Hypothalamus (tissue), 51 donors: ENCODE measurements at regions not wholly inside any gene's neighbourhood (a gene's known extent, or its start where the extent isn't known, plus 50 kb on each side); places are given as distances from the start of the nearest gene placed in this dataset.
"Not testable (repeated sequence)": the region's sequence is repeated elsewhere in the genome, so short reads cannot be mapped to it uniquely, and the experiment has no call there.

Experiments used
- DNase-seq, 51 donors: peaks; one replicate each; lab custom pipeline; 2025; lab: John Stamatoyannopoulos, UW

GRCh38 chrY:26167332-26167731 is 545.4 kb downstream of the CDY1 start:
- DNase-seq: not testable (repeated sequence)

DNA sequence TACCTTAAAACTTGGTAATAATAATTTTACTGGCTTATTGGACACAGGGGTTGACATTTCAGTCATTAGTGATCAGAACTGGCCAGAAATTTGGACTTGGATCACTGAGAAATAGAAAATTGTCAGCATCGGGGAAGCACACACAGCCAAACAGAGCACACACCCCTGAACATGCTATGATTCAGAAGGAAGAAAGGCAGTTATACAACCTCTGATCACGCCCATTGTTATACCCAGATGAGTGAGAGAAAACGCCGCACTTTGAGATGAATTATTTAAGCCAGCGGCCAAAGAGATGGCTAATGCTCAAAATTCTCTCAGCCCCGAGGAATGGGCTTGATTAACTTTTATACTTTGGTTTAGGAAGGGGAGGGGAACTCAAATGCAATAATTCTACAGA is 557.4 kb downstream of the CDY1 start:
- DNase-seq: not testable (repeated sequence)

GRCh38 chrY:26224974-26225373 is 603.1 kb downstream of the CDY1 start:
- DNase-seq: not testable (repeated sequence)

DNA sequence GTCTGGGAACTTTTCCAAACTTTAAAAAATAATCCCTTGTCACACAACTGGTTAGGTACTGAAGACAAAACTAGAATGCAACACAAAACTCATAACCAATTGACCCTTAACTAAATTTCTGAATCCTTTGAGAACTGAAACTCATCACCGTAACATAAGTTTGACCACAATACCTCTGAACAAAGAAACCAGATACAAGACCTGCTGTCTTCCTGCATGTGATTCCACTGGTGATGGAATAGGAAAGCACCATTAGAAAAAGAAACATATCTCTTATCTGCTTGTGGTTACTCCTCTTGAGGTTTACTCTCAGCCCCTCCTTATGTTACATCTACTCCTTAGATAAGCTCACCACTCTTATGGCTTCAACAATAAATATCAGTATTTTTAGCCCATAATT is 603.6 kb downstream of the CDY1 start:
- not testable (repeated sequence) for DNase-seq

DNA sequence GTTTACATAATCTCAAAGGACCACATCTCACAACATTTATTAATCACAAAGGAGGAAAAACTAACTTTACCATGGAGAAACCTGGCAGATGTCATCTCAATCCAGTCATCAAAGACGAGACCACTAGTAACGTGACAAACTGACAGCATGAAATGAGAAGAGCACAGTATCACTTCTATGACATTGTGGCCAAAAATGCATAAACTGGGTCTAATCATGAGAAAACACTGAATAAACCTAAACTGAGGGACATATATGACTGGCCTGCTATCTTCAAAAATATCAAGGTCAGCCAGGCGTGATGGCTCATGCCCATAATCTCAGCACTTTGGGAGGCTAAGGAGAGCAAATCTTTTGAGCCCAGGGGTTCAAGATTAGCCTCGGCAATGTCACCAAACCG is 619.0 kb downstream of the CDY1 start:
- not testable (repeated sequence) for DNase-seq

DNA sequence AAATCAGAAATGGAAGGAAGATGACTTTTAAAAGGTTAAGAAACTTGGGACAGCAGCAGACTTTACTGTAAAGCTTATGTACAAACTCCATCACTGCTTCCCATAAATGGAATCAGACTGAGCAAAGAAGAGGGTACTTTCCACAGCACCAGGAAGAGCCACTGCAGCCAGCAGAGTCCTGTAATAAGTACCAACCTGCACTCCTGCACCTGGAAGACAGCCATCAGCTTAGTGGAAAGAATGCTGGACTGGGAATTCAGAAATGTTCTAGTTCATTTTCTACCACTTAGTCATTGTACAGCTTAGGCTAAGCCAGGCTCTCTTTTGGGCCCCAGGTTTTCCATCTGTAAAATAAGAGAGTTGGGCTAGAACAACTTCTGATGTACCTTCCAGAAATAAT is 632.3 kb downstream of the CDY1 start:
- DNase-seq: not testable (repeated sequence)

- DNase-seq: not testable (repeated sequence)
Observed at GRCh38 chrY:26265449-26265848, 643.5 kb downstream of the CDY1 start.

GRCh38 chrY:26268421-26268820 is 646.5 kb downstream of the CDY1 start:
- not testable (repeated sequence) for DNase-seq

DNA sequence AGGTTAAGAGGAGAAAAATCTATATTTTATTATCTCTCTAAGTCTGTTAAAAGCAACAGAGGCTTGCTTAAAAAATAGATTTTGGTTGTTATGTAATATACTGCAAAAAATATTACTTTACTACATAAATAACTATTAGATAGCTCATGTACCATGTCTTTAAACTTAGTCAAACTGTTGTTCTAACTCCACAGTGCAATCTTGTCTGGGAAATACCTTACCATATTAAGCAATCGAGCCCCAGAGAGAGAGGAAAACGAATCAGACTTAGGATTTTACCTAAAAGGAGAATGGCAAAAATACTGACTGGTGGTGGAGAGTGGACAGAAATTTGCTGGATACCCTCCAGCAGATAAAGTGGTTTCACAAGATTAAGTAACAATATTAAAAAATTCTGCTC is 647.0 kb downstream of the CDY1 start:
- not testable (repeated sequence) for DNase-seq

DNA sequence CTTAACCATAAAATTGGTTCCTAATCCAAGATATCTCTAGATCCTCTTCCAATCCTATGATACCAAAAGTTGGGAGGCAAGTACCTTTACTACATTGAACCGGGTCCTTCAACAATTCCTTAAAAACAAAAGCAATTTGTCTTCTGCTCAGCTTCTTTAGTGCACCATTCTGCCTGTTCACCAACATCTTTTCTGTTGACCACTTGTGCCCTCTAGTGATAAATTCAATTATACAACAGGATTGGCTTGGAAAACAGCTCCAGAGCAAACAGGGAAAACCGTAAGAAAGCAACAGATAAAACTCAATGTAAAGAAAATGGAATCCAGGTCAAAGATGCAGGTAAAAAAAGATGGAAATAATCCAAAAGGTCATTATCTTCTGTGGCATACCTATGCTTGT is 651.2 kb downstream of the CDY1 start:
- DNase-seq: not testable (repeated sequence)

DNA sequence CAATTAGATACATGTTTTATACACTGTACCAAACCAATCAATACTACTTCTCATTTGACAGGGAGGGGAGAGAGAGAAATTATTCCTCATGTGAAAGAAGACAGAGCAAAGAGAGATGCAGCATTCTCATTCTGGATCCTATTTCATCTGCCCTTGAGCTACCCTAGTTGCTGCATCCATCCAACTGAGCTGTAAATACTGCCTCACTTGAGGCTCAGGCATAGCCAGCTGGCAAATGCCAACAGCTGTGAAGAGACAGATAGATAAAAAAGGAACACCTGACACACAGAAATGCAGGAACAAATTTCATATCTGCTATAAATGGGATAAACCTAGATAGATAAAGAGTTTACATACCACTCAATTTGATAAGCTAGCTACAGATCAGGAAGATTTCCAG is 684.1 kb downstream of the CDY1 start:
- not testable (repeated sequence) for DNase-seq

DNA sequence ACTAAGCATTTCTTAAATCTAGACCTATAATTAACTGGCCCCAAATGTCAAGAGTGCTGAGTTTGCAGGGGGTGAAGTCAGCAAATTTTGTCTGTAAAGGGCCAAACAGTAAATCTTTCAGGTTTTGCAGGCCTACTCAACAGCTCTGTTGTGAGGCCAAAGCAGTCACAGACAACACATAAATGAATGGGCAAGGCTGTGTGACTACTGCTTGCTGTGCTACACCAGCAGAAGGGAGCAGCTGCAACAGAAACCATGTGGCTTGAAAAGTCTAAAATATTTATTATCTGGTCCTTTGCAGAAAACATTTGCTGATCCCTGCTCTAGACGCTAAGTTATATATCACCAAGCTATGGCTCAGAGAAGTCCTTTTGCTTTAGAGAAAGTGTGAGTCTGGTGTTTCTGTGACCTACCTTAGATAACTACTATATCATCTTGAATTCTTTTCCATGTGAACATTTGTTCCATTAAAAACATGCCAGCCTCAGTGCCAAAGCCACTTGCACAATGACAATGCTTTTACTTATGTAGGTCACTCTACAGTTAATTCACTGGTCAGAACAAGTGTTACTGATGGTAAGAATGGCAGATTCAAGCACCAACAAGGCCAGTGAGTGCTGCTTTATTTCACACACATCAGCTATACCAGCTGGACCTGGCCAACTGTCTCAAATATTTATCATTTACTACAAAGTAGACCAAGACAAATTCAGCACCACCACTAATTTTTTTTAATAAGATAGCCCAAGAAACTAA is 684.9 kb downstream of the CDY1 start:
- DNase-seq: not testable (repeated sequence)

DNA sequence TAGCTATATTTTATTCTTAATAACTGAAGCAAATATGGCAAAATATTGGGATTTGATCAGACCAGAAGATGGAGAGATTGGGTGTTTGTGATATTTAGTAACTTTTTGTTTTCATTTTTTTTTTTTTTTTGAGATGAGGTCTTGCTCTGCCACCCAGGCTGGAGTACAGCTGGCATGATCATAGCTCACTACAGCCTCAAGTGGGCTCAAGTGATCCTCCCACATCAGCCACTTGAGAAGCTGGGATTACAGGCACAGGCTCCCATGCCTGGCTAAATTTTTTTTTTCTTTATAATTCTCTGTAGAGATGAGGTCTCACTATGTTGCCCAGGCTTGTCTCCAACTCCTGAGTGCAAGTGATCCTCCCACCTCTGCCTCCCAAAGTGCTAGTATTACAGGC is 686.4 kb downstream of the CDY1 start:
- not testable (repeated sequence) for DNase-seq

DNA sequence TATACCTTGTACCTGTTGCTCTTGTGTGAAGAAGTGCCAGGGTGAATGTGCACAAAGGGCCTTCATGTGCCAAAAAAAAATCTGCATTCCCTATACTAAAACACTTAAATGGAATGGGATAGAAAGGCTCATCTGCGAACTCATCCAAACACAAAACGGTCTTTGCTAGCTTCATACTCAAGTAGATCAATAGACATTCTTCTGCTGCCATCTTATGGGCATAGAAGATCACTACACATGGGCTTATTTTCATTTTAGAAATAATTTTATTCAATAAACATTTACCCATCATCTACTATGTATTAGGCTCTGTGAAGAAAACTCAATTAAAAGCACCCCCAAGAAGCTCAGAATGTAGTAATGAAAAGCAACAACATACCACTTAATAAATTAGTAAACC is 693.1 kb downstream of the CDY1 start:
- peak in 1 of 51 donors; percentile 0 for DNase-seq

GRCh38 chrY:26319488-26320202 is 697.7 kb downstream of the CDY1 start:
- not testable (repeated sequence) for DNase-seq

- not testable (repeated sequence) for DNase-seq
Observed at GRCh38 chrY:26322756-26323155, 700.8 kb downstream of the CDY1 start.

DNA sequence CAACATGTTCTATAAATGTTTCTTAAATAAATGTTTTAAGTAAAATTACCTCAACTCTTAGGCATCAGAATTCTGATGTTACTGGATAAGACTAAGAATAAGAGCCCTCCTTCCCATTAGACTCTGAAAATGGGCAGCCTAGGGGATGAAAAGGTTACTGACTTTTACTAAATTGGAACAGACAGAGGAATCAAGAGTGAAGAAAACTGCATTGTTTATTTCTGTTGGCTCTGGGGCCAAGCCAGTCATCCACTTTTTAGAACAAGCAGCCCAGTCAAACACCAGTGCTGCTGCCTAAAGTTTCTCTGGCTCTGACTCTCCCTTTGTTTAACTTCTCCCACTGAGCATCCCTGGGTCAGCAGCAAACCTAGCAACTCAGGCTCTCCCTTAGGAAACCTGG is 731.0 kb downstream of the CDY1 start:
- peak in 14 of 51 donors; percentile 0 to 18 (median 0) for DNase-seq

- DNase-seq: peak in 4 of 51 donors; percentile 0 to 18 (median 0)
Observed at GRCh38 chrY:26354191-26354590, 732.3 kb downstream of the CDY1 start.

- DNase-seq: not testable (repeated sequence)
Observed at GRCh38 chrY:26359869-26360268, 738.0 kb downstream of the CDY1 start.

DNA sequence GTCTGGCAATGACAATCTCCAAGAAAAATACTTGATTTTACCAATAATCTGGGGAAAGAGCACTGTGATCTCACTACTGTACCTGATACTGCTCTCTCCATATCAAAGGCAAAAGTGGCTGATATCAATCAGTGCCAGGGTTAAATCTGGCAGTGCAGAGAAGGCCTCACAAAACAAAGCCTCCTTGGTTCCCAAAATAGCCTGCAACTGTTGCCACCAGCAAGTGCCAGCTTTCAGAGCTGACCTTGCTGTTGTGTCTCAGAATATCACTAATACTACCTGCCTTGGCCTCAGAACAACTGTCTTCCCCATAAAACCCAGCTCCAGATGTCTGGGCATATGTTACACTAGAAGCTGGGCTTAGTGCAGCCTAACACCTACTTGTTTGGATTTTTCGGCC is 738.6 kb downstream of the CDY1 start:
- DNase-seq: not testable (repeated sequence)

GRCh38 chrY:26363442-26363841 is 741.5 kb downstream of the CDY1 start:
- not testable (repeated sequence) for DNase-seq

GRCh38 chrY:26366091-26366490 is 744.2 kb downstream of the CDY1 start:
- DNase-seq: not testable (repeated sequence)
